ENCODE measurements at regions not wholly inside any gene's neighbourhood (a gene's known extent, or its start where the extent isn't known, plus 50 kb on each side); places are given as distances from the start of the nearest gene placed in this dataset.
"Not testable (repeated sequence)": the region's sequence is repeated elsewhere in the genome, so short reads cannot be mapped to it uniquely, and the experiment has no call there.

GRCh38 chrX:53883196-53883595, 161.1 kb downstream of the PHF8 start:
- no peaks in the 10 kb centered on the region for H3K4me1 ChIP-seq (replicated peaks)
- H3K27ac ChIP-seq, result no peak overlapping the region
- H3K9me3 ChIP-seq (replicated peaks), result no peaks in the 10 kb centered on the region
- no peaks in the 10 kb centered on the region for H3K27me3 ChIP-seq (replicated peaks)
- H3K4me3 ChIP-seq, result no peak overlapping the region
- DNase-seq (ENCODE audit: low read depth in 1 of 2, low spot score in 2 of 2), result no peak
- H3K36me3 ChIP-seq, result no peaks in the 10 kb centered on the region

GRCh38 chrX:53882331-53882730, 161.9 kb downstream of the PHF8 start:
- Histone ChIP-seq H3K27me3 (replicated peaks) (no peaks in the 10 kb centered on the region), H3K4me3 (no peak overlapping the region), H3K36me3 (no peaks in the 10 kb centered on the region), H3K4me1 (replicated peaks) (no peaks in the 10 kb centered on the region), H3K9me3 (replicated peaks) (no peaks in the 10 kb centered on the region), H3K27ac (no peak overlapping the region)
- peak; percentile 4 to 30 for DNase-seq (ENCODE audit: low read depth in 1 of 2, low spot score in 2 of 2)

- not testable (repeated sequence) for H3K27ac ChIP-seq; H3K4me3 ChIP-seq; DNase-seq (ENCODE audit: low read depth in 1 of 2, low spot score in 2 of 2); H3K27me3 ChIP-seq (replicated peaks); H3K9me3 ChIP-seq (replicated peaks); H3K36me3 ChIP-seq; H3K4me1 ChIP-seq (replicated peaks)
These were observed 163.5 kb downstream of the PHF8 start for GRCh38 chrX:53880786-53881185.

- no peak overlapping the region for H3K4me3 ChIP-seq
- H3K27me3 ChIP-seq (replicated peaks), result no peaks in the 10 kb centered on the region
- H3K36me3 ChIP-seq, result no peaks in the 10 kb centered on the region
- H3K27ac ChIP-seq, result no peak overlapping the region
- no peaks in the 10 kb centered on the region for H3K9me3 ChIP-seq (replicated peaks)
- no peaks in the 10 kb centered on the region for H3K4me1 ChIP-seq (replicated peaks)
- DNase-seq (ENCODE audit: low read depth in 1 of 2, low spot score in 2 of 2), result no peak
These were observed 173.4 kb upstream of the HUWE1 start for GRCh38 chrX:53859890-53860289.

- Histone ChIP-seq H3K27ac (no peak overlapping the region), H3K27me3 (replicated peaks) (no peaks in the 10 kb centered on the region), H3K4me3 (no peak overlapping the region), H3K4me1 (replicated peaks) (no peaks in the 10 kb centered on the region), H3K9me3 (replicated peaks) (no peaks in the 10 kb centered on the region), H3K36me3 (no peaks in the 10 kb centered on the region)
- peak in 1 of 2 experiments; percentile 7 for DNase-seq (ENCODE audit: low read depth in 1 of 2, low spot score in 2 of 2)
These were observed 145.4 kb upstream of the HUWE1 start for GRCh38 chrX:53831662-53832635.

GRCh38 chrX:53824686-53825085, 138.2 kb upstream of the HUWE1 start:
- H3K27me3 ChIP-seq (replicated peaks), result no peaks in the 10 kb centered on the region
- DNase-seq (ENCODE audit: low read depth in 1 of 2, low spot score in 2 of 2), result no peak
- no peak overlapping the region for H3K27ac ChIP-seq
- no peaks in the 10 kb centered on the region for H3K36me3 ChIP-seq
- H3K9me3 ChIP-seq (replicated peaks), result no peaks in the 10 kb centered on the region
- H3K4me3 ChIP-seq, result no peak overlapping the region
- no peaks in the 10 kb centered on the region for H3K4me1 ChIP-seq (replicated peaks)

- H3K9me3 ChIP-seq (replicated peaks); H3K4me1 ChIP-seq (replicated peaks); H3K27ac ChIP-seq; H3K36me3 ChIP-seq; H3K27me3 ChIP-seq (replicated peaks); H3K4me3 ChIP-seq; DNase-seq (ENCODE audit: low read depth in 1 of 2, low spot score in 2 of 2): not testable (repeated sequence)
These were observed 131.6 kb upstream of the HUWE1 start for GRCh38 chrX:53818115-53818514.

- Histone ChIP-seq H3K9me3 (replicated peaks) (no peaks in the 10 kb centered on the region), H3K27me3 (replicated peaks) (no peaks in the 10 kb centered on the region), H3K4me1 (replicated peaks) (no peaks in the 10 kb centered on the region), H3K4me3 (no peak overlapping the region), H3K36me3 (no peaks in the 10 kb centered on the region), H3K27ac (no peak overlapping the region)
- no peak for DNase-seq (ENCODE audit: low read depth in 1 of 2, low spot score in 2 of 2)
These were observed 131.0 kb upstream of the HUWE1 start for GRCh38 chrX:53817548-53817947.

GRCh38 chrX:53813670-53814440, 127.3 kb upstream of the HUWE1 start:
- H3K27ac ChIP-seq, result no peak overlapping the region
- no peak for DNase-seq (ENCODE audit: low read depth in 1 of 2, low spot score in 2 of 2)
- no peaks in the 10 kb centered on the region for H3K27me3 ChIP-seq (replicated peaks)
- H3K9me3 ChIP-seq (replicated peaks), result no peaks in the 10 kb centered on the region
- H3K4me3 ChIP-seq, result no peak overlapping the region
- no peaks in the 10 kb centered on the region for H3K4me1 ChIP-seq (replicated peaks)
- H3K36me3 ChIP-seq, result no peaks in the 10 kb centered on the region

- no peaks in the 10 kb centered on the region for H3K9me3 ChIP-seq (replicated peaks)
- DNase-seq (ENCODE audit: low read depth in 1 of 2, low spot score in 2 of 2), result no peak
- H3K4me1 ChIP-seq (replicated peaks), result no peaks in the 10 kb centered on the region
These were observed 111.8 kb upstream of the HUWE1 start for GRCh38 chrX:53798281-53798680.

GRCh38 chrX:53795576-53795975, 109.1 kb upstream of the HUWE1 start:
- Histone ChIP-seq H3K27me3 (replicated peaks) (no peaks in the 10 kb centered on the region), H3K9me3 (replicated peaks) (no peaks in the 10 kb centered on the region), H3K4me3 (no peak overlapping the region), H3K27ac (no peak overlapping the region), H3K4me1 (replicated peaks) (no peaks in the 10 kb centered on the region), H3K36me3 (no peaks in the 10 kb centered on the region)
- DNase-seq (ENCODE audit: low read depth in 1 of 2, low spot score in 2 of 2), result no peak

More at GRCh38 chrX:53798281-53798680, 111.8 kb upstream of the HUWE1 start:
- Histone ChIP-seq H3K27me3 (replicated peaks) (no peaks in the 10 kb centered on the region), H3K36me3 (no peaks in the 10 kb centered on the region), H3K4me3 (no peak overlapping the region), H3K27ac (no peak overlapping the region)

- Histone ChIP-seq H3K4me3 (no peak overlapping the region), H3K27me3 (replicated peaks) (no peaks in the 10 kb centered on the region), H3K27ac (no peak overlapping the region), H3K36me3 (no peaks in the 10 kb centered on the region), H3K9me3 (replicated peaks) (no peaks in the 10 kb centered on the region), H3K4me1 (replicated peaks) (no peaks in the 10 kb centered on the region)
- no peak for DNase-seq (ENCODE audit: low read depth in 1 of 2, low spot score in 2 of 2)
These were observed 107.7 kb upstream of the HUWE1 start for GRCh38 chrX:53794181-53794580.

GRCh38 chrX:53768865-53769264, 82.3 kb upstream of the HUWE1 start:
- H3K4me3 ChIP-seq, result no peak overlapping the region
- H3K27me3 ChIP-seq (replicated peaks), result no peaks in the 10 kb centered on the region
- DNase-seq (ENCODE audit: low read depth in 1 of 2, low spot score in 2 of 2), result no peak
- H3K36me3 ChIP-seq, result no peaks in the 10 kb centered on the region
- H3K9me3 ChIP-seq (replicated peaks), result no peaks in the 10 kb centered on the region
- no peak overlapping the region for H3K27ac ChIP-seq
- H3K4me1 ChIP-seq (replicated peaks), result no peaks in the 10 kb centered on the region

- H3K27ac ChIP-seq, result no peak overlapping the region
- no peaks in the 10 kb centered on the region for H3K27me3 ChIP-seq (replicated peaks)
- H3K4me3 ChIP-seq, result no peak overlapping the region
- no peak for DNase-seq (ENCODE audit: low read depth in 1 of 2, low spot score in 2 of 2)
- no peaks in the 10 kb centered on the region for H3K4me1 ChIP-seq (replicated peaks)
- no peaks in the 10 kb centered on the region for H3K9me3 ChIP-seq (replicated peaks)
- H3K36me3 ChIP-seq, result no peaks in the 10 kb centered on the region
These were observed 81.9 kb upstream of the HUWE1 start for GRCh38 chrX:53768451-53768850.

Measured in SJSA1 (cell line).